ENCODE measurements at regions not wholly inside any gene's neighbourhood (a gene's known extent, or its start where the extent isn't known, plus 50 kb on each side); places are given as distances from the start of the nearest gene placed in this dataset.

GRCh38 chr5:42163083-42163482 lies 238.0 kb downstream of the FBXO4 start:
- TF ChIP-seq EZH2 (IDR thresholded peaks at IDR 0.05; ENCODE audit: low read length, missing control alignments) (no peak), CTCF (conservative IDR thresholded peaks at IDR 0.05 in 1 of 2, IDR thresholded peaks at IDR 0.05 in 1 of 2; ENCODE audit: low read depth in 1 of 2, low read length in 2 of 2) (no peak)

Data from fibroblast of lung (primary cell).